ENCODE measurements at regions not wholly inside any gene's neighbourhood (a gene's known extent, or its start where the extent isn't known, plus 50 kb on each side); places are given as distances from the start of the nearest gene placed in this dataset.

- TF ChIP-seq CTCF (conservative IDR thresholded peaks at IDR 0.05 in 1 of 2, IDR thresholded peaks at IDR 0.05 in 1 of 2; ENCODE audit: low read depth in 1 of 2, low read length in 2 of 2) (no peak), EZH2 (IDR thresholded peaks at IDR 0.05; ENCODE audit: low read length, missing control alignments) (no peak)
These were observed 1140.6 kb upstream of the LRRTM1 start for GRCh38 chr2:81445176-81445575.

Data from fibroblast of lung (primary cell).